Head of caudate nucleus (tissue), 42 donors: ENCODE measurements at regions not wholly inside any gene's neighbourhood (a gene's known extent, or its start where the extent isn't known, plus 50 kb on each side); places are given as distances from the start of the nearest gene placed in this dataset.
"Not testable (repeated sequence)": the region's sequence is repeated elsewhere in the genome, so short reads cannot be mapped to it uniquely, and the experiment has no call there.

Experiments used
- DNase-seq, 42 donors: peaks; one replicate each; pipeline versions ENCODE4 v3.0.0 to v3.0.0-alpha.2; 2020 to 2021; ENCODE audit warnings: mixed read lengths in 7 of 42
- intact Hi-C: fragments of 100-400 bp; cut with DNase I; formaldehyde crosslinking; loops from one replicate; pipeline ENCODE4 v1.15.0; 2022

GRCh38 chr11:103749158-103749557 lies 287.3 kb upstream of the DDI1 start:
- intact Hi-C loops, result no loop called here
- DNase-seq, result no peak

- DNase-seq, result no peak
Observed at GRCh38 chr11:103768816-103769215, 267.6 kb upstream of the DDI1 start.

DNA sequence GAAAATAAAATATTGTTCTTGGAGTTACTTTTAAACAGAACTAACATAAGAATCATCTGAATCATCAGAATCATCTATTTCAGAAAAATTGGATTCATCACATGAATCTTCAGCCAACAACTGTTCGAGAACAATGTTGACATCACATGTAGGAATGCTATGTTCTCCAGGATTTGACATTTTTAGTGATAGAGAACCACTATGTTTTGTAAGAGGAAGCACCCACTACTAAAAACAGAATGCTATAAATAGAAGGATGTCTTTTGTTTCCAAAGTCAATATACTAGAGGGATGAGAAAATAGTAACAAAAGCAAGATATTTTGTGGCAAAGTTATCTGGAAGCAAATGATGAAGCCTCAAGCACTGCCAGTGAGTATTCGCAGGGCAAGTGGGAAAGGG lies 263.4 kb upstream of the DDI1 start:
- intact Hi-C loops, result no loop called here
- no peak for DNase-seq

More at GRCh38 chr11:103768816-103769215, 267.6 kb upstream of the DDI1 start:
- intact Hi-C loops, result no loop called here

DNA sequence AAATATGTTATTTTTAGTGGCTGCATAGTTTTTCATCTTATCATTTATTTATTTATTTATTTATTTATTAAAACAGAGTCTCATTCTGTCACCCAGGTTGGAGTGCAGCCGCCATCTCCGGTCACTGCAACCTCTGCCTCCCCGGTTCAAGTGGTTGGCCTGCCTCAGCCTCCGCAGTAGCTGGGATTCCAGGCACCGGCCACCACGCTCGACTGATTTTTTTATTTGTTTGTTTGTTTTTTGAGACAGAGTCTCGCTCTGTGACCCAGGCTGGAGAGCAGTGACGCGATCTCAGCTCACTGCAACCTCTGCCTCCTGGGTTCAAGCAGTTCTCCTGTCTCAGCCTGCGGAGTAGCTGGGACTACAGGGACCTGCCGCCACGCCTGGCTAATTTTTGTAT lies 262.9 kb upstream of the DDI1 start:
- intact Hi-C loops, result no loop called here
- no peak for DNase-seq

DNA sequence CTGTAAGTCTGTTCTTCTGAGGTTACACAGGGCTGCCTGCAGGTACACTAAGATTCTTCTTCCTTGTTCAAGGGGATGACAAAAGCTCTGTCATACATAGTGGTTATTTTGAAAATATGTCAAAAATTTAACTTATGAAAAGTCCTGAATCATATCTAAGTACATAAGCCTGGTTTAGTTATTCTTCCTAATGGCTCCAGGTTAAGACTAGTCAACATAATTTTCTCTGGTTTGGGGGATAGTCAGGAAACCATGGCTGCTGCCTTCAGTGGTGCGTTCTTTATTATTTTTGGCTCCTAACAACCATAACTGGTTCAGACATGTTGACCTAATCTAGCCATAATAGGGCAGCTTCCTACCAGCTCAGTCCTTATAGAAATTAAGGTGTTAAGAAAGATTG lies 257.4 kb upstream of the DDI1 start:
- DNase-seq, result no peak

GRCh38 chr11:103789952-103790351 lies 246.5 kb upstream of the DDI1 start:
- intact Hi-C loops, result no loop called here
- DNase-seq, result no peak

More for the DNA sequence above, 257.4 kb upstream of the DDI1 start:
- intact Hi-C loops, result no loop called here

- intact Hi-C loops, result no loop called here
- DNase-seq, result no peak
Observed at GRCh38 chr11:103792981-103793468, 243.4 kb upstream of the DDI1 start.

DNA sequence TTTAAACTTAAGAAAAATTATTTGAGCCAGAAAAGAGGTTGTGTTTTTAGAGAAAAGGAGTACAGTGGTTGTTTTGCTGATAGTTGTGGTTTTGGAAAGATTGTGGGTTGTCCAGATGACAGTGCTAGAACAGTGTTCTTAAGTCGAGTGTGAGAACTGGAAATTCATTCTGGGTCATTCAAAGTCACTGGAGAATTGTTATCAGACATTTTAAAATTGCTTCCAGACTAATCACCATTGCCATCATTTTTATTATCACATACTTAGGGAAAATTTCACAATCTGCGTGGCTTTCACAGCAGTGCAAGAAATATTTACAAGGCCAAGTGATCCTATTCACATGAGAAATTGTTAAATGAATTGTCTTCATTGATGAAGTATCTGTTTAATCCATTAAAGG lies 242.2 kb upstream of the DDI1 start:
- DNase-seq, result no peak
- intact Hi-C loops, result no loop called here

DNA sequence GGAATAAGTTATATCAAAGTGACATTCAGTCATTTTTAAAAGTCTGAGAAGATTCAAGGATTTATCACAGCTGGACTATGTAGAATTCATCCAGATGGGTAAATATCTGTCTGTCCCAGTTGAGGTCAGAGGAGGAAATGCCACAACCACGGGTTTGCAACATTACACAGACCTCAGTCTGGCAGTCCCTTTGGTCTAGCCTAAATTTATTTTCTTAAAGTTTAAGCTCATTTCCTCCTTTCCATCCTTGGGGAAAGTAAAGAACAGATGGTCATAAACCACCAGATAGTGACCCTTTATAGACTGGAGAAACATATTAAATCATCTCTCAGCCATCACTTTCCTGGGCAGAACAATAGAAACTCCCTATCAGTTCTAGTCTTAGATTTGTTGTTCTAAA lies 238.4 kb upstream of the DDI1 start:
- no peak for DNase-seq
- intact Hi-C loops, result no loop called here

- intact Hi-C loops, result no loop called here
- DNase-seq, result no peak
Observed at GRCh38 chr11:103798446-103798845, 238.0 kb upstream of the DDI1 start.

DNA sequence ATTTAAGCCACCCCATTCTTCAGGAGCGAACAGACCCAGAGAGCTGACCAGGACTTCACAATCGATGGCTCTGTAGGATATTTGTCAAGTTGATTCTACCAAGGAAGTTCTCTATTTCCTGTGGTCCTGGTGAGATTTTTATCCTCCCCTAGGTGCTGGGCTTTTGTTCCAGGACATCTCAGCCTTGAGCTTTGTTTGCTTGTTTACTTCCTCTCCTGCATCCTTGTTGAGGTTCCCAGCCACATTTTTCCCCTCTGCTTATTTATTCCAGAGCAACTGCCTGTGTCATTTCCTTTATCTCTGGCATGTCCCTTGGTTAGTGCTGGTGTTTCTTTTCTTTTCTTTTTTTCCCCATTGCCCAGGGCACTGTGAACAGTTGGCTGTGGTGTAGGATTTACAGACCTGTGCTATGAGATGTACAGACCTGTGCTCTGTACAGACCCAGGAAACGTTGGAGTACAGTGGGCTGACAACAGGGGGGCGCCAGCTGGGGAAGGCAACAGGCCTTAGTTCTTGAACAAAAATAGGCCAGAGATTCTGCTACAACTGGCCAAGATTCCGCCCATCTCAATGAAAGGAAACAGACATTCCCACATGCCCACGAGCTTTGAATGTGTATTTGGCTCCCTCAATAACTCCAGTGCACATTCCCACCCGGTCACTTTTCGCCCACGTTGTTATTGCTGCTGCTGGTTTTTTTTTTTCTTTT lies 235.9 kb upstream of the DDI1 start:
- DNase-seq, result no peak
- intact Hi-C loops, result no loop called here

GRCh38 chr11:103803062-103803461 lies 233.4 kb upstream of the DDI1 start:
- intact Hi-C loops, result no loop called here
- no peak for DNase-seq

- no peak for DNase-seq
- intact Hi-C loops, result no loop called here
Observed at GRCh38 chr11:103805688-103806009, 230.8 kb upstream of the DDI1 start.

- intact Hi-C loops, result no loop called here
- peak in 7 of 42 donors; percentile 3 to 47 (median 15) for DNase-seq
Observed at GRCh38 chr11:103806130-103806895, 230.1 kb upstream of the DDI1 start.

- intact Hi-C loops, result no loop called here
- no peak for DNase-seq
Observed at GRCh38 chr11:103807806-103808205, 228.6 kb upstream of the DDI1 start.

GRCh38 chr11:103808252-103808651 lies 228.2 kb upstream of the DDI1 start:
- intact Hi-C loops, result no loop called here
- DNase-seq, result no peak

GRCh38 chr11:103811870-103812455 lies 224.5 kb upstream of the DDI1 start:
- no peak for DNase-seq
- intact Hi-C loops, result no loop called here

DNA sequence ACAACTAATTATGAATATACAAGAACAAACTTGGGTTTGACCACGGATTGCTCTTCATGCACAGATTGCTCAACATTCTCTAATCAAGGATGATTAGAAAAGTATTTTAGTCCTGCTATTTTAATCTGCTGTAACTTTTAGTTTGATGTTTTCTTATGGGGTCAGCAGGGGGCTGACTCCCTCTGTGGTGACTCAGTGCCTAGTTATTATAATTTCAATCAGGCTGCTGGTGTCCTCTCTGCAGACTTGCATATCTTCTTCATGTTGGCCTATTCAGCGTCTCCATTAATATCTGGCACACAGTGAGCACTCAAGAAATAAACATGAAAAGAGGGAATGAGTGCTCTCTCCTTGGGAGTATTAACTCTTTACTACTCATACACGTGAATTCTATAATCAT lies 223.8 kb upstream of the DDI1 start:
- DNase-seq, result no peak
- intact Hi-C loops, result no loop called here

DNA sequence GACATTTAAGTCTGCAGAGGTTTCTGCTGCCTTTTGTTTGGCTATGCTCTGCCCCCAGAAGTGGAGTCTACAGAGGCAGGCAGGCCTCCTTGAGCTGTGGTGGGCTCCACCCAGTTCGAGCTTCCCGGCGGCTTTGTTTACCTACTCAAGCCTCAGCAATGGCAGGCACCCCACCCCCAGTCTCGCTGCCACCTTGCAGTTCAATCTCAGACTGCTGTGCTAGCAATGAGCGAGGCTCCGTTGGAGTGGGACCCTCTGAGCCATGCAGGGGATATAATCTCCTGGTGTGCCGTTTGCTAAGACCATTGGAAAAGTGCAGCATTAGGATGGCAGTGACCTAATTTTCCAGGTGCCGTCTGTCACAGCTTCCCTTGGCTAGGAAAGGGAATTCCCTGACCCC lies 216.1 kb upstream of the DDI1 start:
- not testable (repeated sequence) for DNase-seq

DNA sequence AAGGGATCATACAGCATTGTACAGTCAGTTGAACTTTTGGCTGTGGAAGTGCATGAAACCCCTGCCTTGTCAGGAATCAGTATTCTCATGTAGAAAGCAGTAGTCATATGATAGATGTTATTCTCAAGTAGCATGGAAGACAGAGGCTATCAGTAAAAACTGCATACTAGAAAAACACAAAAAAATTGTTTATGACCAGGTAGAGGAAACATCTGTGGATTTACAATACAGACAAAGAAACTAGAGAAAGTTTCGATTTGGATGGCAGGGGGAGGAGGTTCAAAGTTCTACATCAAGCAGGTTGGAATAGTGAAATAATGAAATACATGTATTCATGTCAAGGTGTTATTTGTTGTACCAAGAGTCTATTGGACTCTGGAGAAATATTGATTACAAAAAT lies 212.3 kb upstream of the DDI1 start:
- intact Hi-C loops, result no loop called here
- no peak for DNase-seq

More for the DNA sequence above, 216.1 kb upstream of the DDI1 start:
- intact Hi-C loops, result not testable (repeated sequence)
